HG02623 (cell line): ENCODE measurements at regions not wholly inside any gene's neighbourhood (a gene's known extent, or its start where the extent isn't known, plus 50 kb on each side); places are given as distances from the start of the nearest gene placed in this dataset.
"Not testable (repeated sequence)": the region's sequence is repeated elsewhere in the genome, so short reads cannot be mapped to it uniquely, and the experiment has no call there.

Source experiments
- ATAC-seq: cut with Tn5 transposase; IDR thresholded peaks from one replicate; pipeline ENCODE4 v1.9.1; 2021; ENCODE audit warnings: moderate library complexity; ENCODE audit not compliant: unreplicated experiment

DNA sequence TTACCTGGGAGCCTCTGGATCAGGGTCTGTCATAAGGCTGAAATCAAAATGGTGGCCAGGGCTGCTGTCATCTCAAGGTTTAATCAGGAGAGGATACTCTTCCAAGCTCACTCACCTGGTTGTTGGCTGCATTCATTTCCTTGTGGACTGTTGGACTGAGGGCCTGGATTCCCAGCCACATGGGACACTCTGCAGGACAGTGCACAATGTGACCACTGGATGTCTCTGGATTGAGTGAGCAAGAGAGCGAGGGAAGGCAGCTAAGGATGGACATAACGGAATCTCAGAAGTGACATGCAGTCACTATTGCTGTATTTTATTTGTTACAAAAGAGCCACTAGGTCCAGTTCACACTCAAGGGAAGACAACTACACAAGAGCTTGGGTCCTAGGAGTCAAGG lies 229.1 kb downstream of the S1PR1 start:
- ATAC-seq = no peak

DNA sequence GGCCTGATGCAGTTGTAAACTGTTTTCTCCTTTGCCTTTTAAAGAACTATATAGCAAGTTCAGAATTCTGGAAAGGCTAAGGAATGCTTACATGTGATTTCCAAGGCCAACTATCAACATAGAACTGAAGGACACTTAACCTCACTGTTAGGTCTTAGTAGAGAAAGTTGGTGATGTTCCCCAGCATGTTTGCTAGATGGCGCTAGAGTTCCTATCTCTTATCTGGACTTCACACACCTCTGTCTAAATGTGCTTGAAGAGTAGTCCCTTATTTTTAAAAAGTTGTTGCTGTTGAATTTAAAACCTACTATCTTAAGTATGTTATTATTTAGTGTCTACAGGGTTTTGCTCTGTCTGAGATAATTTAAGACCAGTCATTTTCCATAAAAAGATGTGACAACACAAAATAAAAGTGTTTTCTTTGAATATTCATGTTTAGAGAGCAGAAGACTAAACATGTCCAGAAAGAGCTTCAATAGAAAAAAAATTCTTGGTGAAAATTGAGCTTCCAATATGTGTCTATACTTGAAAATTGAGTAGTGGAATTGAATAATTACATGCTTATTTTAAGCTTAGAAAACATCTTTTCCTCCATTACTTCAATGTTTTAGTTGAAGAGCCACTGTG lies 237.3 kb downstream of the S1PR1 start:
- ATAC-seq = no peak

DNA sequence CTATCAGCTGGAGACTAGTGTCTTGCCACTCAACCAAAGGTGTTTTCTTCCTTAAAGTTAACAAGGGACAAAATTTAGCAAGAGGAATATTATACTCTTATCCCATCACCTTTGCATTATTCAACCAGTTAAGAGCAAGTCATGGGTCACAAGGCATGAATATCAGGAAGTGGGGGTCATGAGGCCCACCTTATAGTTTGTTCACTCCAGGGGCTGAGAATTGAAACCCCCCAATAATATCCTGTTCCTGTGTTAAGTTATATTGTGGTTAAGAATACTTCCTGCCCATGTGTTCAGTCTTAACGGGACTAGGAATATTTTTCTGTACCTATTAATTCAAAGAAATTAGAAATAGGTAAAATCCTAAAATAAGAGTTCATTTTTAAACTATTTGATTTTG lies 239.7 kb downstream of the S1PR1 start:
- no peak for ATAC-seq

DNA sequence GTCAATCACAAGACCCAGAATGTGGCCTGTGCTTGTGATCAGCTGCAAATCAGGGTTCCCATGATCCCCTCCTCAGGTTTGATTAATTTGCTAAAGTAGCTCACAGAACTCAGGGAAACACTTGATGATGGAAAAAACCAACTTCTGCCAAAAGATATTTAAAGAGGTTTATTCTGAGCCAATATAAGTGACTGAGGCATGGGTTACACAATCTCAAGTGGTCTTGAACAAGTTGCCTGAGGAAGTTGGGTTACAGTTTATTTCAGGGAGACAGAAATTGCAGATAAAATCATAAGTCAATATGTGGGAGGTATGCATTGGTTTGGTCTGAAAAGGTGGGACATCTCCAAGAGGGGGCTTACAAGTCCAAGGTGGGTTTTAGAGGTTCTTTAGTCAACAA lies 243.1 kb downstream of the S1PR1 start:
- ATAC-seq = no peak

DNA sequence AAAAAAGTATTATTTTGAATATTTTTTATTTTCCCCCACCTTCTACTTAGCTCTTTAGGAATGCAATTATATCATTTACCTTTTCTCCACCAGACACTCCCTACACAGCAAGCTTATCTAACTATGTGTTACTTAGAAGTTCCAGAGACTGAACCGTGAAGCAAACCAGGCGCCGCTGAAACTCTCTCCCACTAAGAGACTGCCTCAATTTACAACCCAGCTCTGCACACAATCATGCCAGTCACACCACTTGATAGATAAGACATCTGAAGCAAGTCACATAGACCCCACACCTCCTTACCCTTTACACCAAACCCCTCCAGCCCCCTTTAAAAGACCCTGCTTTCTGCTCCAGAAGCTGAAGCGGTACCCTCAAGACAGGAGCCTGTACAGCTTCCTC lies 245.5 kb downstream of the S1PR1 start:
- ATAC-seq = no peak

DNA sequence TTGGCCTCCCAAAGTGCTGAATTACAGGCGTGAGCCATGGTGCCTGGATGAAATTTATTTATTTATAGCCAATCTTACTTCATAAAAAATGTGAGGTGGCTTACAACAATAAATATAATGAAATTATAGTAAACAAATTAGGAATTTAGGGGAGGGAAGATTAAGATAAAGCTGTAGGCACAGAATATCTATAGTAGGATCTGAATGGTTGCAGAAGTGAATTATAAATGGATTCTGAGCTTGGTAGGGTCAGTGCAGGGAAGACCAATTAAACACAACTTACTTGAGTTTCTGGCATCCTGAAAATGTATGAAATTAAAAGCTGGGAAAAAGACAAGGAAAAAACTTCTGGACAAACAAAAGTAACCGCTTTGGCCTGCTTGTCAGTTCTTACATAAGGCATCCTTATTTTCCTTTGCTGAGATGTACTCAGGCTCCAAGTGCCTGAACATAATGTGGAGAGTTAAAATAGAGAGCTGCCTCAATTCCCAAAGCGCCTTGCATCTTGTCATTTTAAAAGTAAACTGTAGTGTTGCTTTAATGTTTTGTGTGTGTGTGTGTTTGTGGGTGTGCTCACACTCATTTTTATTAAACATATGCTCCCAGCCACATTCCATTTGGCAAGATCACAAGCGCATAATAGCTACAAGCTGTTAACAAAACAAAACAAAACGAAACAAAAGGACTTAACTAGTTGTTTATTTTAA lies 247.3 kb downstream of the S1PR1 start:
- ATAC-seq = no peak

DNA sequence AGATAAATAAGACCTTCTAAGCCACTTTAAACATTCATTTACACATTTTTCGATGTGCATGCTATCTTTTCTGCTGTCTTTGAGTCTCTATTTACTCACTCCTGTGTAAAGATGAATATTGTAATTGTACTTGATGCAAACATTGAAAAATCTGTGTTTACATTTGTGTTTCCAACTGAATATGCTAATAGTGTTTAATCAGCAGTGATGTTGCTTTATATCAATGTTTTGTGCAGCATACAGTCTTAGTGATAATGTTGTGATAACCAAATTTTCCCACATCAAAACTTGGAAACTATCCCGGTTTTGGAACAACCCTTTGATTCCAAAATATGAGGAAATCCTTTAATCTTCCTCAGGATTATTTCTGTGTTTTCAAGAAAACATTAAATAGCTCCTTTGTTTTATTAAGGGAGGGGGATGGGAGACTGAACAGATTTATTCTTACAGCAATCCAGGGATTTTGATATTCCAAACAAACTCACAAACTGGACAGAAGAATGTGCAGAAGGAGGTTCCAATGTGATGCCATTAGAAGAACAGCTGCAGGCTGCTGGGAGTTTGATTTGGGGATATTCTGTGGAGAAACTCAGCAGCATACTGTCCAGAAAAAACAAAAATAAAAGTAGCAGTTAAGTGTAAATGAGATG lies 248.0 kb downstream of the S1PR1 start:
- no peak for ATAC-seq

DNA sequence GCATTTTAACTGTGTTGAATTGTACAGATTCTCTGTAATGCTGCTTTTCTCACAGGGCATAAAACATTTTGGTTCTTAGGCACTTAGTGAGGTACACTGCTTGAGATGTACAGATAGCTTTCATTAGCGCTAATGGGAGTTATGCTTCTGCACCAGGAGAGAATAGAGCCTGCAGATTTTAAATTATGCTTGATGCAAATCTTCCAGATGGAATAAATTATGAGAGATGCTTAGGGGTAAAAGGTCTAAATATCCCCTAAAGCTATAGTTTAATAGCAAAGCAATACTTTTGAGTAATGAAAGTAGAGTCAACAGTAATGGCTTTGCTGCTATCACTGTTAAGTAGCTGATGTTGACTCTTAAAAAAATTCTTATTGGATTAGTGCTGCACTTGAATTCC lies 248.9 kb downstream of the S1PR1 start:
- ATAC-seq = no peak

DNA sequence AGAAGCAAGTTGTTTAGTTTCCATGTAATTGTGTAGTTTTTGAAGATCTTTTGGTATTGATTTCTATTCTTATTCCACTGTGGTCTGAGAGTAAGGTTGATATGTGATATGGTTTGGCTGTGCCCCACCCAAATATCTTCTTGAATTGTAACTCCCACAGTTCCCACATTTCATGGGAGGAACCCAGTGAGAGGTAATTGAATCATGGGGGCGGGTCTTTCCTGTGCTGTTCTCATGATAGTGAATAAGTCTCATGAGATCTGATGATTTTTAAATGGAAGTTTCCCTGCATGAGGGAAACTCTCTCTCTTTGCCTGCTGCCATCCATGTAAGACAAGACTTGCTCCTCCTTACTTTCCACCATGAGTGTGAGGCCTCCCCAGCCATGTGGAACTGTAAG lies 255.3 kb downstream of the S1PR1 start:
- ATAC-seq = not testable (repeated sequence)

DNA sequence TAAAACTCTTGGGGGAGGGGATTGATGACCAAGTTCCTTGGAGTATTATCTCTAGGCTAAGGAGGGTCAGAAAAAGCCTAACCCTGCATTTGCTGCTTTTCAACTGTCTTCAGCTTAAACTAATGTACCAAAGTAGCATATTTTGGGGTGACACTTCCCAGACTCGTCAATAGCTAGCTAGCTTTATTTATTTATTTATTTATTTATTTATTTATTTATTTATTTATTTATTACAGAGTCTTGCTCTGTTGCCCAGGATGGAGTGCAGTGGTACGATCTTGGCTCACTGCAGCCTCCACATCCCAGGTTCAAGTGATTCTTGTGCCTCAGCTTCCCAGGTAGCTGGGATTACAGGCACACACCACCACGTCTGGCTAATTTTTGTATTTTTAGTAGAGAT lies 257.1 kb downstream of the S1PR1 start:
- ATAC-seq = not testable (repeated sequence)

DNA sequence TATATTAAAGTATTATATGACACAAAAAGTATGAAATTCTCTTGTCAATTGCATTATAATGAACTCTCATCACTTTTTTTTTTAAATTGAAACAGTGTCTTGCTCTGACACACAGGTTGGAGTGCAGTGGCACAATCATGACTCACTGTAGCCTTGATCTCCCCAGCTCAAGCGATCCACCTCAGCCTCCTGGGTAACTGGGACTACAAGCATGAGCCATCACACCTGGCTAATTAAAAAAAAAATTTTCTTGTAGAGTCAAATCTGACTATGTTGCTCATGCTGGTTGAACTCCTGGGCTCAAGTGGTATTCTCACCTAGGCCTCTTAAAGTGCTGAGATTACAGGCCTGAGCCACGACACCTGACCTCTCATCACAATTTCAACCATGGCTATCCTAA lies 259.3 kb downstream of the S1PR1 start:
- ATAC-seq = no peak

DNA sequence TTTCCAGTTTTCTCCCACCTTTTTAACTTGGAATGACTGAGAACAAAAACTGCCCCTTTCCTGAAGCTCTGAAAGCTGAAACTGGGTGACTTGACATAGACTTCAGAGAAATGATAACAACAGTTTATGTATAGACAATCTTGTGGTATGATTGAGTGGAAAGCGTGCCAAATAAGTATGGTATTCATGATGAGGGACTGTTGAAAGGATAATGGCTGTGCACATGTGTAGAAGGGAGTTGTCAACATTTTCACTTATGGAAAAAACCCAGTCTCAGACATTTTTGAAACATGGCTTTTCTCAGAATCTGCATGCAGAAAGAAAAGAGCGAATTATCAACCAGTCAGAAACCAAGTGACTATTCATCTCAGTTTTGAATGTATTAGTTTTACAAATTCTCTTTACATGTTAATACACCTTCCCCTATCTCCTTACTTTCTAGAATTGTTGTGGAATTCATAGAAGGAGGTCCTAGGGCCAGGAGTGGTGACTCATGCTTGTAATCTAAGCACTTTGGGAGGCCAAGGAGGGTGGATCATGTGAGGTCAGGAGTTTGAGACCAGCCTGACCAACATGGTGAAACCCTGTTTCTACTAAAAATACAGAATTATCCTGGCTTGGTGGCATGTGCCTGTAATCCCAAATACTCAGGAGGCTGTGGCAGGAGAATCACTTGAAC lies 261.2 kb downstream of the S1PR1 start:
- no peak for ATAC-seq

DNA sequence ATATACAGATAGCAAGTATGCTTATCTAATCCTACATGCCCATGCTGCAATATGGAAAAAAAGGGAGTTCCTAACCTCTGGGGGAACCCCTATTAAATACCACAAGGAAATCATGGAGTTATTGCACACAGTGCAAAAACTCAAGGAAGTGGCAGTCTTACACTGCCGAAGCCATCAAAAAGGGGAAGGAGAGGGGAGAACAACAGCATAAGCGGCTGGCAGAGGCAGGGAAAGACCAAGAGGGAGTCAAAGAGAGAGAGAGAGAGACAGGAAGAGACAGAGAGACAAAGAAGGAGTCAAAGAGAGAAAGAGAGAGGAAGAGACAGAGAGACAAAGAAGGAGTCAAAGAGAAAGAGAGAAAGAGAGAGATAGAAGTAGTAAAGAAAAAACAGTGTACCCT lies 267.3 kb downstream of the S1PR1 start:
- ATAC-seq = not testable (repeated sequence)

DNA sequence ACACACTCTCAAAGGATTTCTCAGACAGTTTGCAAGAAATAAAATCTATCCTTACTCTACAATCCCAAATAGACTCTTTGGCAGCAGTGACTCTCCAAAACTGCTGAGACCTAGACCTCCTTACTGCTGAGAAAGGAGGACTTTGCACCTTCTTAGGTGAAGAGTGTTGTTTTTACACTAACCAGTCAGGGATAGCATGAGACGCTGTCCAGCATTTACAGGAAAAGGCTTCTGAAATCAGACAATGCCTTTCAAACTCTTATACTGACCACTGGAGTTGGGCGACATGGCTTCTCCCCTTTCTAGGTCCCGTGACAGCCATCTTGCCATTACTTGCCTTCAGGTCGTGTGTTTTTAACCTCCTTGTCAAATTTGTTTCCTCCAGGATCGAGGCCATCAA lies 268.4 kb downstream of the S1PR1 start:
- ATAC-seq = not testable (repeated sequence)

DNA sequence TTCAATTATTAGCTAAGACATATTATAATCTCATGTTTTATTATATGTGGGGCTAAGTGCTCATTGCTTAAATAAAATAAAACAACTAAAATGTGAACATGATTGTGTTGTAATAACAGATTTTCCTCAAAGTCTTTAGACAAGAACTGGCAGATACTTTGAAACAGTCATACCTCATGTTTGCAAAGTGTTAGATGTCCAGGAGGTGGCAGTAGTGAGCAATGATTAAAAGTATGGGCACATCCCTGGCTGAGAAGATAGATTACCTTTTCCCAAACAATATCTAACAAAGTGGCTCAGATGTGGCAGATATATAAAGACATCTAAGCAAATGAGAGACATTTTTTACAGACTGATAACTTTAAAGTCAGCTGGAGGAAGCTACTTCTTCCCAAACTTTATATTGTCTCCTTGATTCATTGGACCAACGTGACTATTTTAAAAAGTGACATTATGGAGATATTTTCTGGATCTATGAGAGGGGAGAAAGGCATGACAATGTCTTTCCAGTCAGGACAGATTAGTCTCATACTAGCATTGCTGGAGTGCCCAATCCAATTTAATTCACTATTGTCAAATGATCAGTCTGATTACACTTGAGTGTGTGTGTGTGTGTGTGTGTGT lies 269.8 kb downstream of the S1PR1 start:
- ATAC-seq = peak; percentile 83

DNA sequence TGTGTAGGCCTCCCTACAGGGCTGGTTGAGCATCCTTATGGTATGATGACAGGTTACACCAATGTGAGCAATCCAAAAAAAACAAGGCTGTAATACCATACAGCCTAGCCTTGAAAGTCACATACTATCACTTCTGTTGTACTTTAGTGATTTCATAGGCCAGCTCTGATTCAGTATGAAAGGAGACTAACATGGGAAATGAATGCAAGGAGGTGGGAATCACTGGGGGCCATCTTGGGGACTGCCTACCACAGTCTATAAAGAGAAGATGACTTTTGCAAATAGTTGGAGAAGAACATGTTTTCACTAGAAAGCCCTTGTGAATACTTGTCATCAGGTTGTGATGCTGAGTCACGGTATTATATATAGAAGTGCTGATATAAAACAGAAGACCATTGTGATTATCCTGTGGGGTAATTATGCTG lies 270.7 kb downstream of the S1PR1 start:
- no peak for ATAC-seq

DNA sequence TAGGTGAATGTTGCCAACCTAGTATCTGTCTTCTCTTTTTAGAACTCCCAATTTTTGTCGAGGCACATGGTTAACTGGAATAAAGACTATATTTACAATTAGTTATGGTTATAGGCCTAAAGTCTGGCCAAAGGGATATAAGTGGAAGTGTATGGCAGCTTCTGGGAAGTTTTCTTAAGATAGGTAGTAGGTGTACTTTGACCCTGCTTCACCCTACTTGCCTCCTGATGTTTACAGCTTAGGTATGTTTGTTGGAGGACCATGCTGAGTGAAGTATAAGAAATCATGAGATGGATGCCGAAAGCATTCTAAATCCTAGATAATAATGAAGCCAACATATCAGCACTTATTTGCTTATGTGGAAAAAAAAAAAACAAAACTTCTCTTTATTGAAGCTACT lies 272.1 kb downstream of the S1PR1 start:
- no peak for ATAC-seq

DNA sequence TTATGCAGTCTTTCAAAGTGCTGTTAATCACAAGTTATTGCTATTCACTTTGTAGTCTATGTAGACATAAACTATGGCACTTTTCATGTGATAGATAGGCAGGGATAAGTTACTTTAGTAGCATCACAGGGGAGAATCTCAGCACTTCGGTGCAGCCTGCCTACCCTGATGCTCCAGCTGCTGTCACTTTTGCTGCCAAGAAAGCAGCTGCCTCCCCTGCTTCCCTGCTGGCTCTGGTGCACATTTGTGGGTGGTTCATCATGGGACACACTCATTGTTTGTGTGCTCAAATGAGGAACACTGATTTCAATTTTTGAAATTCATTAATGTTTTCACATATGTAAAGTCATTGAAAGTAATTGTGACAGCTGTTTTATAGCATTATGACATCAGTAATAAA lies 272.6 kb downstream of the S1PR1 start:
- ATAC-seq = no peak

DNA sequence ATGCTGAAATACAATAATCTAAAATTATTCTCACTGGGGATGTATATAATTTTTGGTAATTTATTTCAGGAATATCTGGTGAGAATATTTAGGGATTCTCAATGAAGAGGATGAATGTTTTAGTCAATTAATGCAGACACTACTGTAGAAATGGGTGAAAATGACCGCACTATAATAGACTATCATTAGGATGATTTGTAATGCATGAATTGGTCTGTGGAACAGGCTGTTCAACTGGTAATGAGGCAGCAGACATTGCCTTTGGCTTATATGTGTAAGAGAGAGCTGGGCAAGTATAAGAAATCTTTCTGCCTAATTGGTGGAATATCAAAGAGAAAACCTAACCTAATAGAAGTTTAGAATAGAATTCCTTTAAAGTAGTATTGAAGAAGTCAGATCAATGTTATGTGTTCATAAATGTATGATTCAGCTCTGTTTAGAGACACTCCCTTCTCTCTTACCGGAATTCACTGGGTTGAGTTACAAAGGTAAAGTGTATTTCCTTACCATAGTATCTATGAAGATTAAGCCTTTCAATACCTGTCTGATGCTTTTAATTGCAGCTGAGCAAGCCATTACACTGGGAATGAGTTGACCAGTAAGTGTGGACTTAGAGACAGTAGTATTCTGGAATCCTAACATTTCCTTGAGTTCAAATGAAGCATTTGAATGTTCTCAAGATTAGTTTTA lies 274.5 kb downstream of the S1PR1 start:
- ATAC-seq = no peak

DNA sequence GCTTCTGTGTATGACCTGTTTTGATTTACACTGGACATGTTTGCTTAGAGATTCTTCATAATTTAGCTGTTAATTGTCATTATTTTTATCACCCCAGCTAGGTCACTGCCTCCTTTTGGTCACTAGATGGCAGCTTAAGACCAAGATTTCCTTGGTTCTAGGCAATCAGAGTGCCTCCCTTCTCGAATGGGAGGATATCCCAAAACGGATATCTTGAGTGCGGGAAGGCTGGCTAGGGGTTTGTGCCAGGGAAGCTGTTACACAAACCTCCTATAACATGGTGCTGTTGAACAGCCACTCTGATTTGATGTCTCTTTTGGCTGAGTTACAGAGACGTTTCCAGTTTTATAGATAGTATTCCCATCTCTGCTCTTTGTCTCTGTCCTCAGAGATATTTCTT lies 283.5 kb downstream of the S1PR1 start:
- peak; percentile 95 for ATAC-seq

DNA sequence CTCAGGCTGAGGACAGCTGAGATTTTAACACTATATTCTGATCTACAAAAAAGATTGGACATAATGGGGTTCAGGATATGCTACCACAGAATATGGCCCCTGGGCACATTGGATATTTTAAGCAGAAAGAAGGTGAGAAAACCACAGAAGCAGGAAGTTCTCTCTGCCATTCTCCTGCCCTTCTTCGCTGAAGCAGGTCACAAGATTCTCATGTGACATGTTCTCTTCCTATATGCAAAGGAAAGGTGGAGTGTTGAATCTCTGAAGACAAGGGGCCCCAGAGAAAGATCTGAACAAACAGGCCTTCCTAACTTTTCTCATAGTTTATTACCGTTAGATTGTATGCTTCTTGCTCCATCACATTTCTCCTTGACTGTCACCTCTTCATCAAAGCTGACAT lies 285.7 kb downstream of the S1PR1 start:
- no peak for ATAC-seq
